ENCODE measurements at regions not wholly inside any gene's neighbourhood (a gene's known extent, or its start where the extent isn't known, plus 50 kb on each side); places are given as distances from the start of the nearest gene placed in this dataset.

GRCh38 chr1:4416189-4416588 lies 238.2 kb upstream of the AJAP1 start:
- intact Hi-C loops (cut with DNase I; ENCODE audit: low total_unique reads) = no loop called here
- Histone ChIP-seq H3K4me3 (no peak overlapping the region), H3K36me3 (no peaks in the 10 kb centered on the region), H3K27ac (no peak overlapping the region), H3K4me1 (no peaks in the 10 kb centered on the region), H3K27me3 (no peaks in the 10 kb centered on the region), H3K9me3 (peaks cover 0 to 18% (median 7%) of the 10 kb centered on the region in 3 donors)
- DNase-seq = no peak
- no peak for TF ChIP-seq CTCF (IDR thresholded peaks at IDR 0.05)

- Histone ChIP-seq H3K4me1 (no peaks in the 10 kb centered on the region), H3K36me3 (no peaks in the 10 kb centered on the region), H3K4me3 (no peak overlapping the region), H3K27ac (no peak overlapping the region), H3K9me3 (peaks cover 0 to 18% (median 7%) of the 10 kb centered on the region in 3 donors), H3K27me3 (no peaks in the 10 kb centered on the region)
- intact Hi-C loops (cut with DNase I; ENCODE audit: low total_unique reads) = no loop called here
- DNase-seq = no peak
- TF ChIP-seq CTCF (IDR thresholded peaks at IDR 0.05) = no peak
These were observed 236.4 kb upstream of the AJAP1 start for GRCh38 chr1:4418021-4418420.

GRCh38 chr1:4421986-4422385 lies 232.4 kb upstream of the AJAP1 start:
- H3K9me3 ChIP-seq = peaks cover 0 to 7% (median 5%) of the 10 kb centered on the region in 3 donors
- H3K4me3 ChIP-seq = no peak overlapping the region
- peaks cover 0 to 2% of the 10 kb centered on the region in 2 donors for H3K27me3 ChIP-seq
- H3K36me3 ChIP-seq = no peaks in the 10 kb centered on the region
- no peak for TF ChIP-seq CTCF (IDR thresholded peaks at IDR 0.05)
- H3K27ac ChIP-seq = no peak overlapping the region
- intact Hi-C loops (cut with DNase I; ENCODE audit: low total_unique reads) = no loop called here
- no peak for DNase-seq
- H3K4me1 ChIP-seq = no peaks in the 10 kb centered on the region

GRCh38 chr1:4422504-4423289 lies 231.7 kb upstream of the AJAP1 start:
- Histone ChIP-seq H3K4me1 (no peaks in the 10 kb centered on the region), H3K36me3 (no peaks in the 10 kb centered on the region), H3K4me3 (no peak overlapping the region), H3K9me3 (peaks cover 0 to 7% (median 5%) of the 10 kb centered on the region in 3 donors), H3K27ac (no peak overlapping the region), H3K27me3 (peaks cover 0 to 2% of the 10 kb centered on the region in 2 donors)
- intact Hi-C loops (cut with DNase I; ENCODE audit: low total_unique reads) = no loop called here
- TF ChIP-seq CTCF (IDR thresholded peaks at IDR 0.05) = no peak
- no peak for DNase-seq

- H3K27me3 ChIP-seq = peaks cover 0 to 2% of the 10 kb centered on the region in 2 donors
- no peaks in the 10 kb centered on the region for H3K36me3 ChIP-seq
- H3K4me1 ChIP-seq = no peaks in the 10 kb centered on the region
- H3K4me3 ChIP-seq = no peak overlapping the region
- no peak overlapping the region for H3K27ac ChIP-seq
- intact Hi-C loops (cut with DNase I; ENCODE audit: low total_unique reads) = no loop called here
- no peak for DNase-seq
- TF ChIP-seq CTCF (IDR thresholded peaks at IDR 0.05) = no peak
- H3K9me3 ChIP-seq = peaks cover 0 to 7% (median 5%) of the 10 kb centered on the region in 3 donors
These were observed 230.2 kb upstream of the AJAP1 start for GRCh38 chr1:4424254-4424653.

Data from tibial artery (tissue), 4 donors.